Superior temporal gyrus (tissue), 1 donor: ENCODE measurements at regions not wholly inside any gene's neighbourhood (a gene's known extent, or its start where the extent isn't known, plus 50 kb on each side); places are given as distances from the start of the nearest gene placed in this dataset.

Experiments used
- DNase-seq: peaks from one replicate; pipeline ENCODE4 v3.0.0-alpha.2; 2016; ENCODE audit errors: extremely low spot score

GRCh38 chrX:9147726-9148125 is 113.8 kb upstream of the FAM9B start:
- no peak for DNase-seq

DNA sequence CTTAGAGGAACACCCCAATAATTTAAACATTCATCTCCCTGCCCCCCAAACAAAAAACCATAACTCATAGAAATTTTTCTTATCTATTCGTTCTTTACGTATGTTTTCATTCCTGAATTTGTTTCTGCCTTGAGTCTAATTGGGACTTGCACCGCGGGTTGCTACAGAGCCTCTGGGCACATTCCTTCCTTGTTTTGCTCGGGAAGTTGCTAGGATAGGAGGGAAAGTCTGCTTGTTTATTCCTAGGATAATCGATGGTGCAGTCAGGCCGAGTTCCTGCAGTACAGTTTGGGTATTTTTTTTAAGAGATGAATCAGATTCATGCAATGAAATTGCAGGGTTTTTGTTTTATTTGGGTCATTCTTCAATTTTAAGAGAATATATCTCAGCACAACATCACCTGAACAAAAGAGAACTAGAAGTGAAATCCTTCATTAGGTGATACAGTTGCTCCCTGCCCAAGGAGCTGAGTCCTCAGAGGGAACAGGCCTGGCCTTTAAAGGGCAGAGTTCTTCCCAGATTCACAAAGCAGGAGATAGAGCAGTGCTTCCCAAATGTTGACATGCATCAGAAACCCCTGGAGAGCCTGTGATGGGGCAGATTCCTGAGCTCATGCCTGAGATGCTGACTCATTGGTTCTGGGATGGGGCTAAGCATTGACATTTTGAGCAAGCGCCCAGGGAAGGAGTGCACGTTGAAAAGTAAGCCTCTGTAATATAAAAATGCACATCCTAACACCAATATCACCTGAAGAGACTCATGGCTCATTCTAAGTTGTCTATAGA is 114.9 kb upstream of the FAM9B start:
- no peak for DNase-seq

GRCh38 chrX:9149501-9150245 is 115.7 kb upstream of the FAM9B start:
- no peak for DNase-seq

- DNase-seq: no peak
Measured at GRCh38 chrX:9151772-9152307, 117.9 kb upstream of the FAM9B start.

- no peak for DNase-seq
Measured at GRCh38 chrX:9153300-9153699, 119.4 kb upstream of the FAM9B start.

DNA sequence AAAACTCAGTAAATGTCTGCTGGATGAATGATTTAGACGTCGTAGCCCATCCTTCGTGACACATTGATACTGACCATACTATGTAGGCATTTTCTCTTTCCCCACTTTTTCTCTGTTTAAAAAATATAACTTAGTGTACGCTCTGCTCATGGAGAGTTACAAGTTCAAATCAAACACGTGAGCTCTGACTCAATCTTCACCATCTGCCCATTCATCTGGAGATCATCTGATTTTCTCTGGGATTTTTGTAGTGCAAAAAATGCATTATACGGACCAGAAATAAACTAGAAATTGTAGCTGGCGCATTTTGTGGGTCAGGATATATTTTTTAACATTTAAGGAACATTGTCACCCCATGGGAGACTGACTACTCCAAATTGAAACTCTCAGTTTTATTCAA is 124.7 kb upstream of the FAM9B start:
- no peak for DNase-seq

GRCh38 chrX:9160698-9161329 is 126.9 kb upstream of the FAM9B start:
- no peak for DNase-seq

- DNase-seq: no peak
Measured at GRCh38 chrX:9162698-9163097, 128.8 kb upstream of the FAM9B start.

DNA sequence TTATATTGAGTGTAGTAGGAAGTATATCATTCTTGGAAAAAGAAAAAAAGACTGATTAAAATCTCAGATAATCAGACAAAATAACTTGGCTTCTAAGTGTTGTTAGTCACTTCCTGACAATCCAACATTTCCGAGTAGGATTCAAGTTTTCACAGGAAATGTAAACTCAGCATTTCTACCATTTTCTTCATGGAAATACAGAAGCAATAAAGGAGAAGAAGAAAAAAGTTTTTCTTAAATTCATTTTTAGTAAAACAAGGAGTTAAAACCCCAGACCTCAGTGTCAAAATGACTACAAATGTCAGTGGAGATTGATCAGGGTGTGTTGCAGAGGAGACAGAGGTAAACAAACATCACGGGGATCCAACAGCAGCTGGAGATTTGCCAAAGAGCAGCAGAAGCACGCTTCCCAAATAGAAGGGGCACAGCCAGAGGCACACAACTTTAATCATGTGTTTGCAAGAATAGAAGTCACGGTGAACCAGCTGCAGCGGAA is 129.3 kb upstream of the FAM9B start:
- no peak for DNase-seq

DNA sequence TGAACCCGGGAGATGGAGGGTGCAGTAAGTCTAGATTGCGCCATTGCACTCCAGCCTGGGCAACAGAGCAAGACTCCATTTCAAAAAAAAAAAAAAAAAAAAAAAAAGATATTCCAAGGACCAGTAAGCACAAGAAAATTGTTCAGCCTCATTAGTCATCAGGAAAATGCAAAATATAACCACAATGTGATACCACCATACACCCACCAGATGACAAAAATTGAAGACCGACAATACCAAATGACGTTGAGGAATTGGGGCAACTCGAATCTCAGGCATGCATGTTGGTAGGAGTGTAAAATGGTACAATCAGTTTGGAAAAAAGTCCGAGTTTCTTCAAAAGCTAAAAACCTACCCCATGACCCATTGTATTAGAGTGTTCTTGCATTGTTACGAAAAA is 130.2 kb upstream of the FAM9B start:
- no peak for DNase-seq

GRCh38 chrX:9164533-9165426 is 130.9 kb upstream of the FAM9B start:
- DNase-seq: no peak

GRCh38 chrX:9166584-9166944 is 132.6 kb upstream of the FAM9B start:
- DNase-seq: no peak

GRCh38 chrX:9171841-9172463 is 138.0 kb upstream of the FAM9B start:
- no peak for DNase-seq

DNA sequence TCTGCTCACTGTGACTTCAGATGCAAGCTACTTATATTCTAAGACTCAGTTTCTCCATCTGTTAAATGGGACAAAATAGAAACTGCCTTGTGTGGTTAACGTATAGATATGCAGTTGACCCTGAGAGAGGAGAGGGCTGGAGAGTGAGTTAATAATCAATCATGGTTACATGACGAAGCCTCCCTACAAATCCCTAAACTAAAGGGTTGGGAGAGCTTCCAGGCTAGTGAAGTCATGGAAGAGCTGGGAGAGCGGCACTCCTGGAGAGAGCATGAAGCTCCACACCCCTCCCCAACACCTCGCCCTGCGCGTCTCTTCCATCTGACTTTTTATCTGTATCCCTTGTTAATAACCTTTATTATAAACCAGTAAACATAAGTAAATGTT is 138.5 kb upstream of the FAM9B start:
- no peak for DNase-seq

DNA sequence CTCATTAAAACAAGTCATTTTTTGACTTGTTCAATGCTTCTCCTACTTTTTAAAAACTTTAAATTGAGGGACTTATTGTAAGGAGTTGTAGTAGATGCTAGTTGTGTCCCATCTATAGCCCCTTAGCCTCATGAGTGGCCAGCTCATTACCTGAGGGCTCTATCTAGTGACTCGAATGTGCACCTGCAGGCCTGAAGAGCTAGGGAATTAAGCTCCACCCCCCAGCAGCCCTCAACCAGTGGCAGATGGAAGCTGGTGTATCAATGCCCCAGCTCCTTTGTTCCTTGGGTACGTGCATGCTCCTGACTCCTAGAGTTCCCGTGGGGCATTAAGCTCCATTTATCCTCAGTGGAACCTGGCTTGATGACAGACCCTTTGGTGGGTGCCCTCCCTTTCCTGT is 146.7 kb upstream of the FAM9B start:
- no peak for DNase-seq

GRCh38 chrX:9182041-9182440 is 148.1 kb upstream of the FAM9B start:
- no peak for DNase-seq

DNA sequence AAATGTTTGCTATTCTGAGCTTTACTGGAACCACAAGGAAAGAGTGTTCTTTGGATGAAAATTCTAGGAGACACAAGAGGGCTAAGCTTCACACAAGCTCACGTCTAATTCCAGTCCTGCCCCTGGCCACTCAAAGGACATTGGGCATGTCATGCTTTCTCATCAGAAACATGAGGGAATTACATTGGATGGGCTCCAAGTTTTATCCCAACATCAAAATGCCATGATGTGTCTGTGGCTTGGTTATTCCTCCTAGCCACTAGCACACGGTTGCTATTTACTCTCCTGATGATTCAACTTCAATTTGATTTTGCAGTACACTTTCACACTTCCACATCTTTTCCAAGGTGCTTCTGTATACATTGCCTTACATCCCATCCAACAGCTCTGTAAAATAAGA is 149.6 kb upstream of the FAM9B start:
- DNase-seq: no peak

GRCh38 chrX:9184211-9184610 is 150.3 kb upstream of the FAM9B start:
- no peak for DNase-seq

GRCh38 chrX:9188117-9188516 is 154.2 kb upstream of the FAM9B start:
- no peak for DNase-seq

GRCh38 chrX:9189286-9189685 is 155.4 kb upstream of the FAM9B start:
- DNase-seq: no peak

DNA sequence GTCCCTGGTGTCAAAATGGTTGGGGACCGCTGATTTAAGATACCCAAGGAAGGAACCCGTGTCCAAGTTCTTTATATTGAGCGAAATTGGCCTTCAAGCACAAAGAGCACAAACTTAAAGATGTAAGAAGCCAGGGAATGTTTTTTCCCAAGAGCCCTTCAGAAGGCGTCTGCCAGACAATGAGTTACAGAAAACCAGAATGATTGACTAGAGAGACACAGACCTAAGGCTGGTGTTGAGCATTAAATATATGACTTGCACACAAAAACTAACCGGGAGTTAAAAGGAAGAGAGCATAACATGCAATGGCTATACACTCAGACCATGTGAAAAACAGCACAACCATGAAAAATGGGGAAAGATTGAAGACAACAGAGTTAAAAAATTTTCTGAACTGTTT is 157.5 kb upstream of the FAM9B start:
- DNase-seq: no peak
